HEK293 (cell line): ENCODE measurements at regions not wholly inside any gene's neighbourhood (a gene's known extent, or its start where the extent isn't known, plus 50 kb on each side); places are given as distances from the start of the nearest gene placed in this dataset.

Source experiments
- CTCF ChIA-PET: fragments of 350-600 bp; formaldehyde crosslinking; extraction: SDS; loops from one replicate; lab custom pipeline; 2021; ENCODE audit warnings: antibody characterized with exemption; lab: Yijun Ruan, JAX
- POLR2A ChIA-PET: fragments of 300-600 bp; formaldehyde crosslinking; extraction: SDS; loops from one replicate; lab custom pipeline; 2020; ENCODE audit warnings: antibody characterized with exemption, inconsistent platforms; lab: Yijun Ruan, JAX
- H3K27ac ChIP-seq: fragments of 200-500 bp; sonication (Bioruptor generic); 2 replicates; pipeline ENCODE4 v1.5.1; 2014; ENCODE audit warnings: low read depth, low read length, control low read depth, inconsistent platforms; ENCODE audit errors: extremely low read depth
- H3K36me3 ChIP-seq, 2 experiments: fragments of 200-500 bp in 1 of 2; sonication (Bioruptor generic) in 1 of 2; 1 replicate in 1 of 2; 2 replicates in 1 of 2; pipeline ENCODE4 v1.5.1; 2014 to 2017; ENCODE audit warnings: inconsistent platforms in 2 of 2, low read length in 2 of 2; ENCODE audit not compliant: control insufficient read depth in 2 of 2, insufficient read depth in 1 of 2
- H3K4me1 ChIP-seq: fragments of 200-500 bp; sonication (Bioruptor generic); 2 replicates; pipeline ENCODE4 v1.5.1; 2014; ENCODE audit warnings: mild to moderate bottlenecking, low read length, inconsistent platforms; ENCODE audit not compliant: control insufficient read depth, insufficient read depth
- H3K4me3 ChIP-seq: 2 replicates; pipeline ENCODE4 v1.5.1; 2011; ENCODE audit warnings: low read depth, mild to moderate bottlenecking, control low read depth, low read length, moderate library complexity
- H3K9me3 ChIP-seq: fragments of 200-500 bp; sonication (Bioruptor generic); 2 replicates; pipeline ENCODE4 v1.5.1; 2014; ENCODE audit warnings: low read depth, low read length, inconsistent platforms; ENCODE audit not compliant: control insufficient read depth, insufficient read depth
- GFI1B ChIP-seq: fragments of 450-650 bp; formaldehyde crosslinking; IDR thresholded peaks from 2 replicates; pipeline ENCODE4 v1.5.1; 2016; ENCODE audit warnings: missing biosample characterization, missing genetic modification characterization
- KLF8 ChIP-seq: fragments of 450-650 bp; formaldehyde crosslinking; IDR thresholded peaks from 2 replicates; pipeline ENCODE4 v1.5.1; 2016; ENCODE audit warnings: missing biosample characterization, missing genetic modification characterization
- SETDB1 ChIP-seq: IDR thresholded peaks from one replicate; pipeline ENCODE4 v1.6.1; 2017; ENCODE audit warnings: mild to moderate bottlenecking, low read length, moderate library complexity, mixed read lengths; ENCODE audit not compliant: insufficient read length
- TCF7L2 ChIP-seq: IDR thresholded peaks from 2 replicates; pipeline ENCODE4 v1.6.1; 2011; ENCODE audit warnings: low read depth, mild to moderate bottlenecking, inconsistent platforms, low read length, moderate library complexity, borderline replicate concordance
- TRIM28 ChIP-seq: IDR thresholded peaks from 2 replicates; pipeline ENCODE4 v1.6.1; 2011; ENCODE audit warnings: low read length, control low read depth, borderline replicate concordance
- ZBTB17 ChIP-seq: fragments of 450-650 bp; formaldehyde crosslinking; IDR thresholded peaks from 2 replicates; pipeline ENCODE4 v1.5.1; 2016; ENCODE audit warnings: missing biosample characterization, missing genetic modification characterization
- ZBTB48 ChIP-seq: fragments of 450-650 bp; formaldehyde crosslinking; IDR thresholded peaks from 2 replicates; pipeline ENCODE4 v1.5.1; 2016; ENCODE audit warnings: missing biosample characterization, missing genetic modification characterization
- ZNF112 ChIP-seq: fragments of 450-650 bp; formaldehyde crosslinking; IDR thresholded peaks from 2 replicates; pipeline ENCODE4 v1.5.0; 2017; ENCODE audit warnings: missing biosample characterization, missing genetic modification characterization
- ZNF221 ChIP-seq: fragments of 450-650 bp; formaldehyde crosslinking; IDR thresholded peaks from 2 replicates; pipeline ENCODE4 v1.5.1; 2017; ENCODE audit warnings: missing biosample characterization, missing genetic modification characterization, borderline replicate concordance
- ZNF248 ChIP-seq: fragments of 450-650 bp; formaldehyde crosslinking; IDR thresholded peaks from 2 replicates; pipeline ENCODE4 v1.5.1; 2017; ENCODE audit warnings: missing biosample characterization, missing genetic modification characterization
- ZNF280D ChIP-seq: fragments of 450-650 bp; formaldehyde crosslinking; IDR thresholded peaks from 2 replicates; pipeline ENCODE4 v1.5.1; 2016; ENCODE audit warnings: missing biosample characterization, missing genetic modification characterization
- ZNF529 ChIP-seq: fragments of 450-650 bp; formaldehyde crosslinking; IDR thresholded peaks from 2 replicates; pipeline ENCODE4 v1.5.1; 2017; ENCODE audit warnings: missing genetic modification characterization, missing biosample characterization; ENCODE audit not compliant: insufficient replicate concordance
- ZNF629 ChIP-seq: fragments of 450-650 bp; formaldehyde crosslinking; IDR thresholded peaks from 2 replicates; pipeline ENCODE4 v1.5.1; 2017; ENCODE audit warnings: missing biosample characterization, missing genetic modification characterization
- ZNF645 ChIP-seq: fragments of 450-650 bp; formaldehyde crosslinking; IDR thresholded peaks from 2 replicates; pipeline ENCODE4; 2016; ENCODE audit warnings: missing biosample characterization, missing genetic modification characterization
- ZNF677 ChIP-seq: fragments of 450-650 bp; IDR thresholded peaks from 2 replicates; pipeline ENCODE4 v1.5.0; 2018; ENCODE audit warnings: missing biosample characterization, mild to moderate bottlenecking, missing genetic modification characterization, moderate library complexity
- ZNF776 ChIP-seq: fragments of 450-650 bp; formaldehyde crosslinking; IDR thresholded peaks from 2 replicates; pipeline ENCODE4 v1.5.0; 2017; ENCODE audit warnings: missing biosample characterization, missing genetic modification characterization, borderline replicate concordance
- TF ChIP-seq, protein P1 (sequence below): fragments of 450-650 bp; formaldehyde crosslinking; IDR thresholded peaks from 2 replicates; pipeline ENCODE4 v1.5.1; 2016; ENCODE audit warnings: missing biosample characterization, missing genetic modification characterization
- TF ChIP-seq, protein P2 (sequence below): fragments of 450-650 bp; formaldehyde crosslinking; IDR thresholded peaks from 2 replicates; pipeline ENCODE4 v1.5.1; 2017; ENCODE audit warnings: missing biosample characterization, missing genetic modification characterization
- TF ChIP-seq, protein P3 (sequence below): IDR thresholded peaks from 2 replicates; pipeline ENCODE4 v1.6.1; 2011; ENCODE audit warnings: mild to moderate bottlenecking, low read depth, low read length, borderline replicate concordance

- TF ChIP-seq TCF7L2 = no peak
Measured at GRCh38 chr5:71907001-71907588, 188.0 kb downstream of the CARTPT start (continued).

GRCh38 chr5:71907608-71908145, 188.6 kb downstream of the CARTPT start:
- no peak overlapping the region for H3K4me3 ChIP-seq
- POLR2A ChIA-PET = no interaction called here
- no peak for TF ChIP-seq ZBTB17 (tag by site-specific recombination)
- peak; percentile 80 for TF ChIP-seq TRIM28
- peak; percentile 63 for TF ChIP-seq SETDB1
- TF ChIP-seq, protein P1, sequence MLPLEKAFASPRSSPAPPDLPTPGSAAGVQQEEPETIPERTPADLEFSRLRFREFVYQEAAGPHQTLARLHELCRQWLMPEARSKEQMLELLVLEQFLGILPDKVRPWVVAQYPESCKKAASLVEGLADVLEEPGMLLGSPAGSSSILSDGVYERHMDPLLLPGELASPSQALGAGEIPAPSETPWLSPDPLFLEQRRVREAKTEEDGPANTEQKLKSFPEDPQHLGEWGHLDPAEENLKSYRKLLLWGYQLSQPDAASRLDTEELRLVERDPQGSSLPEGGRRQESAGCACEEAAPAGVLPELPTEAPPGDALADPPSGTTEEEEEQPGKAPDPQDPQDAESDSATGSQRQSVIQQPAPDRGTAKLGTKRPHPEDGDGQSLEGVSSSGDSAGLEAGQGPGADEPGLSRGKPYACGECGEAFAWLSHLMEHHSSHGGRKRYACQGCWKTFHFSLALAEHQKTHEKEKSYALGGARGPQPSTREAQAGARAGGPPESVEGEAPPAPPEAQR (tag by site-specific recombination) = 0 out of 2 replicates have a peak, but pooled peaks have one; percentile 7
- no peaks in the 10 kb centered on the region for H3K9me3 ChIP-seq
- no peaks in the 10 kb centered on the region for H3K36me3 ChIP-seq
- CTCF ChIA-PET = no interaction called here
- peaks cover 14% of the 10 kb centered on the region for H3K4me1 ChIP-seq
- H3K27ac ChIP-seq = peak overlapping the region; percentile 70; the same call in 1 of the 2 replicates

GRCh38 chr5:71910741-71911140, 191.7 kb downstream of the CARTPT start:
- peaks cover 14% of the 10 kb centered on the region for H3K4me1 ChIP-seq
- H3K36me3 ChIP-seq = no peaks in the 10 kb centered on the region
- H3K27ac ChIP-seq = no peak overlapping the region
- H3K9me3 ChIP-seq = no peaks in the 10 kb centered on the region
- CTCF ChIA-PET = interaction anchor here (0.5 kb wide), 1 partner anchor 228 kb away, joined by 4 read pairs; no protein-coding TSS in a partner anchor
- H3K4me3 ChIP-seq = no peak overlapping the region
- POLR2A ChIA-PET = no interaction called here
- TF ChIP-seq ZBTB48 = no peak
- TF ChIP-seq ZNF529 = no peak
- TF ChIP-seq ZNF645 (tag by site-specific recombination) = no peak
- TF ChIP-seq GFI1B = no peak
- TF ChIP-seq ZNF248 (tag by site-specific recombination) = no peak
- no peak for TF ChIP-seq ZNF629 (tag by site-specific recombination)
- TF ChIP-seq ZNF280D (tag by site-specific recombination) = no peak
- TF ChIP-seq, protein P2, sequence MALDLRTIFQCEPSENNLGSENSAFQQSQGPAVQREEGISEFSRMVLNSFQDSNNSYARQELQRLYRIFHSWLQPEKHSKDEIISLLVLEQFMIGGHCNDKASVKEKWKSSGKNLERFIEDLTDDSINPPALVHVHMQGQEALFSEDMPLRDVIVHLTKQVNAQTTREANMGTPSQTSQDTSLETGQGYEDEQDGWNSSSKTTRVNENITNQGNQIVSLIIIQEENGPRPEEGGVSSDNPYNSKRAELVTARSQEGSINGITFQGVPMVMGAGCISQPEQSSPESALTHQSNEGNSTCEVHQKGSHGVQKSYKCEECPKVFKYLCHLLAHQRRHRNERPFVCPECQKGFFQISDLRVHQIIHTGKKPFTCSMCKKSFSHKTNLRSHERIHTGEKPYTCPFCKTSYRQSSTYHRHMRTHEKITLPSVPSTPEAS (tag by site-specific recombination) = no peak
- TF ChIP-seq SETDB1 = no peak
- no peak for TF ChIP-seq ZNF776
- TF ChIP-seq, protein P3, sequence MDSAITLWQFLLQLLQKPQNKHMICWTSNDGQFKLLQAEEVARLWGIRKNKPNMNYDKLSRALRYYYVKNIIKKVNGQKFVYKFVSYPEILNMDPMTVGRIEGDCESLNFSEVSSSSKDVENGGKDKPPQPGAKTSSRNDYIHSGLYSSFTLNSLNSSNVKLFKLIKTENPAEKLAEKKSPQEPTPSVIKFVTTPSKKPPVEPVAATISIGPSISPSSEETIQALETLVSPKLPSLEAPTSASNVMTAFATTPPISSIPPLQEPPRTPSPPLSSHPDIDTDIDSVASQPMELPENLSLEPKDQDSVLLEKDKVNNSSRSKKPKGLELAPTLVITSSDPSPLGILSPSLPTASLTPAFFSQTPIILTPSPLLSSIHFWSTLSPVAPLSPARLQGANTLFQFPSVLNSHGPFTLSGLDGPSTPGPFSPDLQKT = no peak
- TF ChIP-seq KLF8 (tag by site-specific recombination) = no peak
- TF ChIP-seq ZNF677 = no peak
- TF ChIP-seq ZNF112 (tag by site-specific recombination) = no peak
- TF ChIP-seq ZNF221 (tag by site-specific recombination) = no peak
- TF ChIP-seq, all 188 proteins: peak for 0
